ENCODE measurements at regions not wholly inside any gene's neighbourhood (a gene's known extent, or its start where the extent isn't known, plus 50 kb on each side); places are given as distances from the start of the nearest gene placed in this dataset.

GRCh38 chr9:124149992-124150391 lies 107.8 kb upstream of the NEK6 start:
- TF ChIP-seq CTCF (IDR thresholded peaks at IDR 0.05; ENCODE audit: insufficient read depth, low read length, poor library complexity, severe bottlenecking) (no peak), EZH2phosphoT487 (conservative IDR thresholded peaks at IDR 0.05; ENCODE audit: low read length) (no peak)

Data from SU-DHL-6 (cell line).